ENCODE measurements at regions not wholly inside any gene's neighbourhood (a gene's known extent, or its start where the extent isn't known, plus 50 kb on each side); places are given as distances from the start of the nearest gene placed in this dataset.
"Not testable (repeated sequence)": the region's sequence is repeated elsewhere in the genome, so short reads cannot be mapped to it uniquely, and the experiment has no call there.

DNA sequence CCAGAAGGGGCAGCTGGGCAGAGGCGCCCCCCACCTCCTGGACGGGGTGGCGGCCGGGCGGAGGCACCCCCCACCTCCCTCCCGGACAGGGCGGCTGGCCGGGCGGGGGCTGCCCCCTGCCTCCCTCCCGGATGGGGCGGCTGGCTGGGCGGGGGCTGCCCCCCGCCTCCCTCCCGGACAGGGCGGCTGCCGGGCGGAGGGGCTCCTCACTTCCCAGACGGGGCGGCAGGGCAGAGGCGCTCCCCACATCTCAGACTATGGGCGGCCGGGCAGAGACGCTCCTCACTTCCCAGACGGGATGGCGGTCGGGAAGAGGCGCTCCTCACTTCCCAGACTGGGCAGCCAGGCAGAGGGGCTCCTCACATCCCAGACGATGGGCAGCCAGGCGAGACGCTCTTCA, 93.0 kb downstream of the TMEM168 start:
- TF ChIP-seq, protein P1, sequence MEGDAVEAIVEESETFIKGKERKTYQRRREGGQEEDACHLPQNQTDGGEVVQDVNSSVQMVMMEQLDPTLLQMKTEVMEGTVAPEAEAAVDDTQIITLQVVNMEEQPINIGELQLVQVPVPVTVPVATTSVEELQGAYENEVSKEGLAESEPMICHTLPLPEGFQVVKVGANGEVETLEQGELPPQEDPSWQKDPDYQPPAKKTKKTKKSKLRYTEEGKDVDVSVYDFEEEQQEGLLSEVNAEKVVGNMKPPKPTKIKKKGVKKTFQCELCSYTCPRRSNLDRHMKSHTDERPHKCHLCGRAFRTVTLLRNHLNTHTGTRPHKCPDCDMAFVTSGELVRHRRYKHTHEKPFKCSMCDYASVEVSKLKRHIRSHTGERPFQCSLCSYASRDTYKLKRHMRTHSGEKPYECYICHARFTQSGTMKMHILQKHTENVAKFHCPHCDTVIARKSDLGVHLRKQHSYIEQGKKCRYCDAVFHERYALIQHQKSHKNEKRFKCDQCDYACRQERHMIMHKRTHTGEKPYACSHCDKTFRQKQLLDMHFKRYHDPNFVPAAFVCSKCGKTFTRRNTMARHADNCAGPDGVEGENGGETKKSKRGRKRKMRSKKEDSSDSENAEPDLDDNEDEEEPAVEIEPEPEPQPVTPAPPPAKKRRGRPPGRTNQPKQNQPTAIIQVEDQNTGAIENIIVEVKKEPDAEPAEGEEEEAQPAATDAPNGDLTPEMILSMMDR (IDR thresholded peaks at IDR 0.05): not testable (repeated sequence)
- not testable (repeated sequence) for TF ChIP-seq POLR2A (IDR thresholded peaks at IDR 0.05)

All from right lobe of liver (tissue), 4 donors.